SU-DHL-6 (cell line): ENCODE measurements at regions not wholly inside any gene's neighbourhood (a gene's known extent, or its start where the extent isn't known, plus 50 kb on each side); places are given as distances from the start of the nearest gene placed in this dataset.

Experiments used
- CTCF ChIP-seq: fragments of 200-600 bp; sonication (generic); IDR thresholded peaks from one replicate; pipeline ENCODE4 v1.5.1; 2017; ENCODE audit warnings: antibody characterized with exemption, mild to moderate bottlenecking, low read length, moderate library complexity; ENCODE audit not compliant: insufficient read depth, poor library complexity, severe bottlenecking
- EZH2phosphoT487 ChIP-seq: fragments of 200-600 bp; sonication (generic), shearing (Covaris generic); conservative IDR thresholded peaks from 2 replicates; pipeline ENCODE4 v1.6.1; 2018; ENCODE audit warnings: mild to moderate bottlenecking, antibody characterized with exemption, low read length, moderate library complexity, mixed read lengths

GRCh38 chr4:26023203-26023972 is 109.4 kb downstream of the SMIM20 start:
- TF ChIP-seq EZH2phosphoT487, result no peak
- no peak for TF ChIP-seq CTCF
